A549 (cell line): ENCODE measurements at regions not wholly inside any gene's neighbourhood (a gene's known extent, or its start where the extent isn't known, plus 50 kb on each side); places are given as distances from the start of the nearest gene placed in this dataset.

Experiments used
- ATAC-seq, 2 experiments: fragments of 200-7000 bp in 1 of 2; fragments of >200 bp in 1 of 2; cut with Nextera tagmentation in 1 of 2; cut with Tn5 transposase in 1 of 2; 3 replicates each; pipeline versions ENCODE4 v1.8.0 to v1.9.1; 2018 to 2020; ENCODE audit warnings: mild to moderate bottlenecking in 1 of 2, moderate library complexity in 1 of 2
- CTCF ChIA-PET: fragments of 300-600 bp; sonication (Branson Sonifier 250); formaldehyde crosslinking; extraction: SDS; loops from one replicate; lab custom pipeline; 2021; ENCODE audit warnings: antibody characterized with exemption, inconsistent platforms; lab: Yijun Ruan, JAX
- POLR2A ChIA-PET: fragments of 350-600 bp; formaldehyde crosslinking; extraction: SDS; loops from one replicate; lab custom pipeline; 2021; ENCODE audit warnings: antibody characterized with exemption, inconsistent platforms; lab: Yijun Ruan, JAX
- DNase-seq, 2 experiments: peaks; one replicate each; pipeline versions ENCODE4 v3.0.0 to v3.0.0-alpha.2; 2011 to 2016; ENCODE audit warnings: low read depth in 1 of 2, low spot score in 1 of 2
- FAIRE-seq: peaks from 2 replicates; lab custom pipeline; 2011; peaks lifted over from hg19 to GRCh38; lab: Jason Lieb, UNC
- H3K27ac ChIP-seq, 2 experiments: fragments of >200 bp; sonication (Bioruptor Twin); formaldehyde crosslinking; 3 replicates each; pipeline ENCODE4 v1.5.1; 2016 to 2017
- H3K4me1 ChIP-seq: fragments of >200 bp; sonication (Bioruptor Twin); formaldehyde crosslinking; 3 replicates; pipeline ENCODE4 v1.6.1; 2016
- H3K4me2 ChIP-seq: fragments of >200 bp; sonication (Bioruptor Twin); formaldehyde crosslinking; 3 replicates; pipeline ENCODE4 v1.6.1; 2016
- H3K4me3 ChIP-seq: fragments of >200 bp; sonication (Bioruptor Twin); formaldehyde crosslinking; 3 replicates; pipeline ENCODE4 v1.5.1; 2016
- H3K9me3 ChIP-seq: fragments of >200 bp; sonication (Bioruptor Twin); formaldehyde crosslinking; 3 replicates; pipeline ENCODE4 v1.6.1; 2016
- BHLHE40 ChIP-seq: IDR thresholded peaks from 2 replicates; pipeline ENCODE4 v1.6.1; 2012; ENCODE audit warnings: low read depth, low read length, inconsistent platforms
- CHD2 ChIP-seq: fragments of 150-350 bp; IDR thresholded peaks from 2 replicates; pipeline ENCODE4 v1.6.1; 2014; ENCODE audit warnings: low read length; ENCODE audit not compliant: partially characterized antibody
- EHMT2 ChIP-seq: fragments of 200-600 bp; sonication (generic); IDR thresholded peaks from 2 replicates; pipeline ENCODE4 v1.6.1; 2016; ENCODE audit warnings: antibody characterized with exemption, low read depth, mild to moderate bottlenecking, moderate library complexity
- HDAC2 ChIP-seq: fragments of 200-600 bp; sonication (generic); IDR thresholded peaks from 2 replicates; pipeline ENCODE4 v1.6.1; 2016
- HEYL ChIP-seq: fragments of 250-450 bp; sonication (Bioruptor Pico); IDR thresholded peaks from 2 replicates; pipeline ENCODE4 v1.8.0; 2021; ENCODE audit warnings: mild to moderate bottlenecking, moderate library complexity
- HOXB5 ChIP-seq: fragments of 250-450 bp; sonication (Bioruptor Pico); IDR thresholded peaks from 2 replicates; pipeline ENCODE4 v1.5.0; 2020; ENCODE audit warnings: mild to moderate bottlenecking, moderate library complexity
- JUN ChIP-seq, 2 experiments: fragments of >200 bp; sonication (Bioruptor Twin); formaldehyde crosslinking; IDR thresholded peaks; 2 replicates in 1 of 2; 3 replicates in 1 of 2; pipeline ENCODE4 v1.6.1; 2016 to 2017
- KDM5A ChIP-seq: fragments of 200-600 bp; sonication (generic); IDR thresholded peaks from 2 replicates; pipeline ENCODE4 v1.6.1; 2016; ENCODE audit warnings: antibody characterized with exemption, mild to moderate bottlenecking
- MAFK ChIP-seq: fragments of 450-650 bp; IDR thresholded peaks from 2 replicates; pipeline ENCODE4 v1.6.1; 2014; ENCODE audit not compliant: partially characterized antibody
- MAZ ChIP-seq: fragments of 150-350 bp; IDR thresholded peaks from 2 replicates; pipeline ENCODE4 v1.6.1; 2014; ENCODE audit warnings: antibody characterized with exemption, low read depth, low read length, borderline replicate concordance
- RAD21 ChIP-seq, 2 experiments: fragments of >200 bp in 1 of 2; sonication (Bioruptor Twin) in 1 of 2; formaldehyde crosslinking in 1 of 2; IDR thresholded peaks in 1 of 2; conservative IDR thresholded peaks in 1 of 2; 2 replicates in 1 of 2; 3 replicates in 1 of 2; pipeline ENCODE4 v1.6.1; 2012 to 2018; ENCODE audit warnings: inconsistent platforms in 1 of 2
- RARB ChIP-seq: fragments of 250-450 bp; sonication (Bioruptor Pico); IDR thresholded peaks from 2 replicates; pipeline ENCODE4 v1.8.0; 2021; ENCODE audit warnings: mild to moderate bottlenecking, moderate library complexity
- RFX5 ChIP-seq: fragments of 450-650 bp; IDR thresholded peaks from 2 replicates; pipeline ENCODE4 v1.7.1; 2014; ENCODE audit warnings: antibody characterized with exemption, mild to moderate bottlenecking, moderate library complexity
- SREBF2 ChIP-seq: fragments of 450-650 bp; IDR thresholded peaks from 2 replicates; pipeline ENCODE4 v1.6.1; 2014; ENCODE audit warnings: mild to moderate bottlenecking, moderate library complexity
- TFCP2L1 ChIP-seq: fragments of 250-450 bp; sonication (Bioruptor Pico); IDR thresholded peaks from 2 replicates; pipeline ENCODE4 v1.5.0; 2021; ENCODE audit warnings: mild to moderate bottlenecking
- TP53 ChIP-seq: fragments of 250-450 bp; sonication (Bioruptor Pico); IDR thresholded peaks from 2 replicates; pipeline ENCODE4 v1.5.0; 2021; ENCODE audit warnings: mild to moderate bottlenecking, moderate library complexity
- ZFP36 ChIP-seq: fragments of 450-650 bp; IDR thresholded peaks from 2 replicates; pipeline ENCODE4 v1.6.1; 2014; ENCODE audit warnings: borderline replicate concordance; ENCODE audit not compliant: partially characterized antibody
- WGBS: methylation state at CpG from one replicate; pipeline ENCODE4 v1.1.6; 2017; ENCODE audit errors: missing lambda C conversion rate; 5-methylcytosine and 5-hydroxymethylcytosine counted together
- TF ChIP-seq, protein P1 (sequence below): fragments of 250-450 bp; sonication (Bioruptor Pico); IDR thresholded peaks from 2 replicates; pipeline ENCODE4 v1.5.0; 2020; ENCODE audit warnings: low read depth, mild to moderate bottlenecking, moderate library complexity
- TF ChIP-seq, protein P2 (sequence below): fragments of >200 bp; sonication (Bioruptor Twin); formaldehyde crosslinking; IDR thresholded peaks from 3 replicates; pipeline ENCODE4 v1.6.1; 2016
- TF ChIP-seq, protein P3 (sequence below): fragments of >200 bp; sonication (Bioruptor Twin); formaldehyde crosslinking; IDR thresholded peaks from 3 replicates; pipeline ENCODE4 v1.5.1; 2016
- TF ChIP-seq, protein P4 (sequence below): fragments of >200 bp; sonication (Bioruptor Twin); formaldehyde crosslinking; IDR thresholded peaks from 2 replicates; pipeline ENCODE4 v1.6.1; 2016

DNA sequence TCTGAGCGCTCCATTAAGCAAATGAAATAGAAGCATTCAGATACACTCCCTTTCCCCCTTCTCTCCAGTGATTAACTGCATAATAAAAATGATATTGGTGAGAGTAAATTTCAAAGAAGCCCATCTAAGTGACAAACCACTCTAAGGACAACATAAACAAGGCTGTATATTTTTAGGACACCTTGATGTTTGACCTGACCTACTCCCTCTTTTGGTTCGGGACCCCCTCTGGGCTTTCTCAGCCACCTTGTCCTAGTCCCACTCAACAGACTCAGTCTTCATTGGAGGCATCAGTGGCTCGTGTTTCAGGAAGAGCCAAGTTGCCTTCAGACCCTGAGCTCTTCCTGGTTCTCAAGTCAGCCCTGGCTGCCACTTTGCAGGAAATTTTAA, 182.3 kb upstream of the NCAM1 start:
- Histone ChIP-seq H3K4me2 (no peak overlapping the region), H3K27ac (no peak overlapping the region), H3K4me3 (no peak overlapping the region), H3K9me3 (no peaks in the 10 kb centered on the region), H3K4me1 (no peaks in the 10 kb centered on the region)
- WGBS = 0% methylated on average over 3 of the region's 3 CpGs
- DNase-seq (no peak), ATAC-seq (no peak), FAIRE-seq (no peak)
- no peak for TF ChIP-seq TP53
- TF ChIP-seq MAZ = no peak
- POLR2A ChIA-PET = no interaction called here
- CTCF ChIA-PET = interaction anchor here (1.4 kb wide), 1 partner anchor 16 kb away, joined by 4 read pairs; no protein-coding TSS in a partner anchor

DNA sequence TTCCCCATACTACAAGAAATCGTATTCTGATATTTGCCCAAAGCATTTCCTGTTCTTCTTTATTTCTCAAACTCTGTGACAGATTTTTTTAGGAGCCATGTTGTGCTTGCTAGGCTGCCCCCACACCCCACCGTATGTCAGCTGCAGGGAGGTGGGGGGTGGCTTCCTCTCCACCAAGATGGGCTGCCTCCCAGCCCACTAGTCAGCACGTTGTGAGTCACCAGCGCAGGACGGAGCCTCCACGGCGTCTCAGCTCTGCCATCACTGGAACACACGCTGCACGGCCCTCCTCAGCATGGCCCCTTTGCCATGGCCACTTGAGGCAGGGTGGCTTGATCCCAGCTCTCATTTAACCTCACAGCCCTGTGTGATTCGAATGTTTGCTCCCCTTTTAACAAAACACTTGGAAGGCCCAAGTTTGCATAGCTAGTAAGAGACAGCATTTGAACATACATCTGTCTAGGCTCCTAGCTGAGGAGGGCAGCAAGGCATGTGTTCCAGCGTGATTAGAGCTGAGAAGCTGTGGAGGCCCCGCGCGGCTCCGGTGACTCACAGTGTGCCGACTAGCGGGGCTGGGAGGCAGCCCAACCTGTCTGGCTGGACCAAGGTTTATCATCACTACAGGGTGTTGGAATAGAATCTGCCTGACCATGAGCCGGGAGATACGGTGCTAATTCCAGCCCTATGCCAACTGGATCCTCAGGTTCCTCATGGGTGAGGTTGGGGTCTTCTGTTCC, 180.7 kb upstream of the NCAM1 start:
- Histone ChIP-seq H3K9me3 (no peaks in the 10 kb centered on the region), H3K4me2 (no peak overlapping the region), H3K4me1 (no peaks in the 10 kb centered on the region), H3K4me3 (no peak overlapping the region), H3K27ac (no peak overlapping the region)
- TF ChIP-seq, protein P1, sequence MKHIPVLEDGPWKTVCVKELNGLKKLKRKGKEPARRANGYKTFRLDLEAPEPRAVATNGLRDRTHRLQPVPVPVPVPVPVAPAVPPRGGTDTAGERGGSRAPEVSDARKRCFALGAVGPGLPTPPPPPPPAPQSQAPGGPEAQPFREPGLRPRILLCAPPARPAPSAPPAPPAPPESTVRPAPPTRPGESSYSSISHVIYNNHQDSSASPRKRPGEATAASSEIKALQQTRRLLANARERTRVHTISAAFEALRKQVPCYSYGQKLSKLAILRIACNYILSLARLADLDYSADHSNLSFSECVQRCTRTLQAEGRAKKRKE = no peak
- no peak for TF ChIP-seq TP53
- no peak for TF ChIP-seq HOXB5
- TF ChIP-seq, protein P2, sequence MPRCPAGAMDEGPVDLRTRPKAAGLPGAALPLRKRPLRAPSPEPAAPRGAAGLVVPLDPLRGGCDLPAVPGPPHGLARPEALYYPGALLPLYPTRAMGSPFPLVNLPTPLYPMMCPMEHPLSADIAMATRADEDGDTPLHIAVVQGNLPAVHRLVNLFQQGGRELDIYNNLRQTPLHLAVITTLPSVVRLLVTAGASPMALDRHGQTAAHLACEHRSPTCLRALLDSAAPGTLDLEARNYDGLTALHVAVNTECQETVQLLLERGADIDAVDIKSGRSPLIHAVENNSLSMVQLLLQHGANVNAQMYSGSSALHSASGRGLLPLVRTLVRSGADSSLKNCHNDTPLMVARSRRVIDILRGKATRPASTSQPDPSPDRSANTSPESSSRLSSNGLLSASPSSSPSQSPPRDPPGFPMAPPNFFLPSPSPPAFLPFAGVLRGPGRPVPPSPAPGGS = no peak
- POLR2A ChIA-PET = no interaction called here
- FAIRE-seq = no peak
- ATAC-seq = peak in 1 of 2 experiments; percentile 44; a peak in 1 of 6 replicates
- DNase-seq = no peak
- WGBS = 3% methylated on average over 3 of the region's 19 CpGs
- CTCF ChIA-PET = interaction anchor here (1.0 to 1.4 kb wide), 2 partner anchors 15 kb away, joined by 3 to 4 read pairs; no protein-coding TSS in a partner anchor

DNA sequence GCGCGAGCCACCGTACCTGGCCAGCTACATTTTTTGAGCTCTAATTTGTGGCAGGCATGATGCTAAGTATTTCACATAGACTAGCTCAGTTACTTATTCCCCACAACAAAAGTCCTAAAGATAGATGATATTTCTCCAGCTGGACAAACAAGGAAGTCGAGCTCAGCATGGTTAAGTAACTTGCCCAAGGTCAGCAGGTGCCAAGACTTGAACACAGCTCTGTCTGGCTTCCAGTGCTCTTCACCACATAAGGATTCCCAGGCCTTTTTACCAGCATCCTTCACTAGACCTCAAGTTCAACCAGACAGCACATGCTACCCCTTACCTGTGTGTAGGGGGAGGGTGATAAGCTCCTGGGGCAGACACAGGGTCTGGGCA, 177.3 kb upstream of the NCAM1 start:
- Histone ChIP-seq H3K4me2 (no peak overlapping the region), H3K27ac (no peak overlapping the region), H3K9me3 (no peaks in the 10 kb centered on the region), H3K4me1 (no peaks in the 10 kb centered on the region), H3K4me3 (no peak overlapping the region)
- CTCF ChIA-PET = interaction anchor here (0.7 kb wide), 1 partner anchor 11 kb away, joined by 4 read pairs; no protein-coding TSS in a partner anchor
- FAIRE-seq (no peak), ATAC-seq (no peak), DNase-seq (no peak)
- POLR2A ChIA-PET = no interaction called here
- TF ChIP-seq HDAC2 = no peak
- no peak for TF ChIP-seq HEYL (CRISPR knock-in tag)
- TF ChIP-seq, protein P1 = no peak
- no peak for TF ChIP-seq MAFK
- no peak for TF ChIP-seq SREBF2
- no peak for TF ChIP-seq RAD21 (conservative IDR thresholded peaks at IDR 0.05 in 1 of 2, IDR thresholded peaks at IDR 0.05 in 1 of 2)
- TF ChIP-seq RARB (CRISPR knock-in tag) = no peak
- TF ChIP-seq RFX5 = no peak
- TF ChIP-seq CHD2 = no peak
- 73% methylated on average over 4 of the region's 4 CpGs for WGBS

DNA sequence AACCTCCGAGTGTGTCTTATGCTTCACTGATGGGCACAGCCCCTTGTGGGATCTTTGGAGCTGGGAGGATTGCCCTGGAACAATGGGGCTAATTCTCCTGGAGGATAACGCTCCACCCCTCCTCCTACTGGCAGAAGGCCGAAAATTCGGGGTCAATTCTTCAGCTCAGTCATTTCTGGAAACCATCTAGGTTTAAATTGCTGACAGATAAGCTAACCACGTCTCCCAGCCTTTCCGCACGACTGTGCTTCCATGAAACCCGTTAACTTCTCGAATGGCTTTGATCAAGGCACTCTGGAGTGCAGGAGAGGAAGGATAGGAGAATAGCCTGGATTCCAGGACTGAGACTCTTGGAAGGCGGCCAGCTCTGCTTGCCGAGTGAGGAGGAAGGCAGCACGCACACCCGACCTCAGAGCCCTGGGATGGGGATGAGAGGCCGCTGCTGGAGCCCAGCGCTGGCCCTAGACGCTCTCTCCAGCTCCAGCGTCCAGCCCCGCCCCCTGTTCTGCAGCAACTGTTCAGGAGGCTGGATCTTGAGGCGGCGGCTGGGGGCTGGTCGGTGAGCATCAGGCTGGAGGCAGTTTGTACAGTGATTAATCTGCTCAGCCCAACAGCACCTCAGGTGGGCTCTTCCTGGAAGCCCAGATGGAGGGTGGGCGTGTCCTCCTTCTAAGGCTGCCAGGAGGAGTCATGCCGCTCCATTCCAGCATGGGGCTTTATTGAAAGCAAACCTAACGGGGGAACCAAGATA, 176.7 kb upstream of the NCAM1 start:
- no peak overlapping the region for H3K4me3 ChIP-seq
- no peaks in the 10 kb centered on the region for H3K9me3 ChIP-seq
- 18% methylated on average over 18 of the region's 24 CpGs for WGBS
- FAIRE-seq = no peak
- peak in 1 of 2 experiments; percentile 13; a peak in 2 of 6 replicates for ATAC-seq
- no peak overlapping the region for H3K27ac ChIP-seq
- TF ChIP-seq, protein P2 = no peak
- TF ChIP-seq, protein P3, sequence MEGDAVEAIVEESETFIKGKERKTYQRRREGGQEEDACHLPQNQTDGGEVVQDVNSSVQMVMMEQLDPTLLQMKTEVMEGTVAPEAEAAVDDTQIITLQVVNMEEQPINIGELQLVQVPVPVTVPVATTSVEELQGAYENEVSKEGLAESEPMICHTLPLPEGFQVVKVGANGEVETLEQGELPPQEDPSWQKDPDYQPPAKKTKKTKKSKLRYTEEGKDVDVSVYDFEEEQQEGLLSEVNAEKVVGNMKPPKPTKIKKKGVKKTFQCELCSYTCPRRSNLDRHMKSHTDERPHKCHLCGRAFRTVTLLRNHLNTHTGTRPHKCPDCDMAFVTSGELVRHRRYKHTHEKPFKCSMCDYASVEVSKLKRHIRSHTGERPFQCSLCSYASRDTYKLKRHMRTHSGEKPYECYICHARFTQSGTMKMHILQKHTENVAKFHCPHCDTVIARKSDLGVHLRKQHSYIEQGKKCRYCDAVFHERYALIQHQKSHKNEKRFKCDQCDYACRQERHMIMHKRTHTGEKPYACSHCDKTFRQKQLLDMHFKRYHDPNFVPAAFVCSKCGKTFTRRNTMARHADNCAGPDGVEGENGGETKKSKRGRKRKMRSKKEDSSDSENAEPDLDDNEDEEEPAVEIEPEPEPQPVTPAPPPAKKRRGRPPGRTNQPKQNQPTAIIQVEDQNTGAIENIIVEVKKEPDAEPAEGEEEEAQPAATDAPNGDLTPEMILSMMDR = no peak
- TF ChIP-seq TFCP2L1 (CRISPR knock-in tag) (no peak), KDM5A (no peak), EHMT2 (no peak), ZFP36 (no peak), JUN (IDR thresholded peaks at IDR 0.05) (no peak), RAD21 (conservative IDR thresholded peaks at IDR 0.05 in 1 of 2, IDR thresholded peaks at IDR 0.05 in 1 of 2) (no peak), BHLHE40 (no peak)
- TF ChIP-seq, protein P4, sequence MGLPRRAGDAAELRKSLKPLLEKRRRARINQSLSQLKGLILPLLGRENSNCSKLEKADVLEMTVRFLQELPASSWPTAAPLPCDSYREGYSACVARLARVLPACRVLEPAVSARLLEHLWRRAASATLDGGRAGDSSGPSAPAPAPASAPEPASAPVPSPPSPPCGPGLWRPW = no peak
- H3K4me1 ChIP-seq = no peaks in the 10 kb centered on the region
- CTCF ChIA-PET = no interaction called here
- H3K4me2 ChIP-seq = 0 out of 3 replicates have a peak overlapping the region, but pooled peaks have one; percentile 6
- no peak for DNase-seq
- POLR2A ChIA-PET = no interaction called here
